ENCODE measurements at regions not wholly inside any gene's neighbourhood (a gene's known extent, or its start where the extent isn't known, plus 50 kb on each side); places are given as distances from the start of the nearest gene placed in this dataset.
"Not testable (repeated sequence)": the region's sequence is repeated elsewhere in the genome, so short reads cannot be mapped to it uniquely, and the experiment has no call there.

DNA sequence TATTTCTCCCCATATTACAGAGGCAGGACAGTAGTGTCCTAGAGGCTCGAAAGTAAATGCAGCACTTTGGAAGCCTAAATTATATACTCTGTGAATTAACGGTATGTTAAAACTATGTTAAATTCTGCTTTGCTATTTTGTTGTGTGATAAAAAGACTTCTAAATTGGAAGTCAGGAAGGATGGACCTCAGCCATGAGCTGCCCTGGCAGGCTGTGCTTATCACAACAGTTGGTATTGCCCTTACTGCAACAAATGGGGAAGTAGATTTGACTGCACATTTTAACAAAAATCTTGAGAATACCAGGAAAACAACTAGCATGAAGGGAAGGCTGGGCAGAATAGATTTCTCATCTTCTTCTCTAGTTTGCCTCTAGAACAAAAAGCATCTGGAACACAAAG is 706.6 kb downstream of the SI start:
- no peak for DNase-seq

GRCh38 chr3:164370970-164371369 is 707.3 kb downstream of the SI start:
- DNase-seq, result no peak

GRCh38 chr3:164365242-164365641 is 713.1 kb downstream of the SI start:
- no peak for DNase-seq

DNA sequence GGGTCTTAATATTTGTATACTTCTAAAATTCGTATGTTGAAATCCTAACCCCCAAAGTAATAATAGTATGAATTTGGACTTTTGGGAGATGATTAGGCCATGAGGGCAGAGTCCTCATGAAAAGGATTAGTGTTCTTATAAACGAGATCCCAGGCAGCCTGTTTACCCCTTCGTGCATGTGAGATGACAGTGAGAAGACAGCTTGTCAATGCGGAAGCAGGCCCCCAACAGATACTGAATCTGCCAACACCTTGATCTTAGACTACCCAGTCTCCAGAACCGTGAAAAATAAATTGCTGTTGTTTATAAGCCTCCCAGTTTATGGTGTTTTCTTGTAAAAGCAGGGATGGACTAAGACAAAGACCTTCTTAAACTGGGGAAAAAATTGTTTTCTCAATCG is 714.2 kb downstream of the SI start:
- no peak for DNase-seq

DNA sequence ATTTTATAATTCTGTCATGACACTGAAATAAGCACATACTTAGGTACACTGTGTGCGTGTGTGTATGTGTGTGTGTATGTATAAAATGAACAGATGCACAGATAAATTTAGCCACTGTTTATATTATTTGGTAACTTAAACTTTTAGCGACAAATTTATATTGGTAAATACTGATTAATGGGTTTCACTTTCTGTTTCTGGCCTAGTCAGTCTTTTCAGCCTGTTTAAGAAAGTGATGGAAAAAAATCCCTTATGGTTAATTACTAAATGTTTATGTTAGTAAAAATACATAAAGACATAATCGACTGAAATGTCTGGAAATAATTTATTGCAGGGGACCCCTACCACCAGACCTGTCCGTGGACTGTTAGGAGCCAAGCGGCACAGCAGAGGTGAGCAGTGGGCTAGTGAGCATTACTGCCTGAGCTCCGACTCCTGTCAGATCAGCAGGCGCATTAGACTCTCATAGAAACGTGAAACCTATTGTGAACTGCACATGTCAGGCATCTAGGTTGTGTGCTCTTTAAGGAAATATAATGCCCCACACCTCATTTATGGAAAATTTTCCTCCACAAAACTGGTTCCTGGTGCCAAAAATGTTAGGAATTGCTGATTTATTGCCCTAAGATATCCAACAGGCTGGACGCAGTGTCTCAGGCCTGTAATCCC is 717.4 kb downstream of the SI start:
- no peak for DNase-seq

- no peak for DNase-seq
Measured at GRCh38 chr3:164360078-164360578, 718.2 kb downstream of the SI start.

- DNase-seq, result no peak
Measured at GRCh38 chr3:164352991-164353390, 725.3 kb downstream of the SI start.

- peak; percentile 41 for DNase-seq
Measured at GRCh38 chr3:164351131-164351530, 727.2 kb downstream of the SI start.

- not testable (repeated sequence) for DNase-seq
Measured at GRCh38 chr3:164342206-164342605, 736.1 kb downstream of the SI start.

- no peak for DNase-seq
Measured at GRCh38 chr3:164341086-164341485, 737.2 kb downstream of the SI start.

- no peak for DNase-seq
Measured at GRCh38 chr3:164340273-164340672, 738.0 kb downstream of the SI start.

DNA sequence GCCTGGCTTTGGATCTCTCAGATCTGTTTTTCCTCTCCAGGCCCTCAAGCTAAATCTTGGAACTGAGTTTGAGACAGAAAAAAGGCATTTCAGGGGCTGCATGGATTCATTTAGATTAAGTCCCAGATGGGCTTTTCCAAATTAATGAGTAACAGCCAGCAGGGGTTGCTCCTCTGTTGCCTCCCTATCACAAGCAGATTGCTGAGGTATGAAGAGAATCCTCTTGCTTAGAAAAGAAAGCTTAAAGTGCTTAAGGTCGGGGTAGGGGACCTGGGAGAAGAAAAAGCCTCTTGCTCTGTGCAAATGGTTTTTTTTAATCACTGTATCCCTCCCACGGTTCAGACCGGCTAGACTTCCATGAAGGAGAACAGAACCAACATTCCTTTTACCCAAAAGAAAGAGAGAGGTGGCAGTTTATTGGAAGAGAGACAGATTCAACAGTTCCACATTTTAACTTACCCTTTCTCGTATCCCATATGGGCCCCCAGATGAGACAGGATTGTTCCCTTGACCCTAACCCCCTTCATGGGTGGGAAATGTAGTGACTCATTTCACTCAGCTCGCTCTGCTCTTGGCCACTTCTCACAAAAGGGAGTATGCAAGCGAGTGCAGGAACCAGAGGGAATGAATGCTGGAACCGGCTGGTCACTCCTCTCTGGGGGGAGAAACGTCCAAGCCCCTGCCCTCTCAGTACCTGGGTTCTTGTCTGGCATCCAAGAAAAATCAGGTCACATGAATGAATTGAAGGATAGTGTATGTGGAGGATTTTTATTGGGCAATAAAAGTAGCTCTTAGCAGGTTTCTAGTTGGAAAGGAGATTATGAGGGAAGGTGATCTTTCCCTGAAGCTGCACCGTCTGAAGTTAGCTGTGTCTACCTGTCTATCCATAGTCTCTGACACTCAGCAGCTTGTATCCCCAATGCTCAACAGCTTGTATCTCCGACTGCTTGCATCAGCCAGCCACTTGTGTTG is 745.2 kb downstream of the SI start:
- peak; percentile 62 for DNase-seq

GRCh38 chr3:164326714-164327113 is 751.6 kb downstream of the SI start:
- DNase-seq, result no peak

- DNase-seq, result no peak
Measured at GRCh38 chr3:164320962-164321361, 757.3 kb downstream of the SI start.

DNA sequence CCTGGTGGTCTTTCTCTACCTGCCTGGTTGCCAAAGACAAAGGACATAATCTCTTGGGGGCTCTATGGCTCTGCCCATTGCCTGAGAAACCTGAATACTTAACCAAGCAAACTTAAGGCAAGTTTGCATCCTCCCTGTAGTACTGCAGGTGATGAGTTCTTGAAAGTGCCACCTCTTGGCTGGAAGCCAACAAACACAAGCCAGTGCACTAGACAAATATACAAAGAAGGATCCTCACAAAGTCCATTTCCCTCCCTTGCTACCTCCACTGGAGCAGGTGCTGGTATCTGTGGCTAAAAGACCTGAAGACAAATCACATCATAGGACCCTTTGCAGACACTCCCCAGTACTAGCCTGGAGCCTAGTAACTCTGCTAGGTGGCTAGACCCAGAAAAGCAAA is 772.3 kb downstream of the SI start:
- DNase-seq, result no peak

GRCh38 chr3:164303894-164304293 is 774.4 kb downstream of the SI start:
- no peak for DNase-seq

GRCh38 chr3:164302622-164303021 is 775.7 kb downstream of the SI start:
- no peak for DNase-seq

DNA sequence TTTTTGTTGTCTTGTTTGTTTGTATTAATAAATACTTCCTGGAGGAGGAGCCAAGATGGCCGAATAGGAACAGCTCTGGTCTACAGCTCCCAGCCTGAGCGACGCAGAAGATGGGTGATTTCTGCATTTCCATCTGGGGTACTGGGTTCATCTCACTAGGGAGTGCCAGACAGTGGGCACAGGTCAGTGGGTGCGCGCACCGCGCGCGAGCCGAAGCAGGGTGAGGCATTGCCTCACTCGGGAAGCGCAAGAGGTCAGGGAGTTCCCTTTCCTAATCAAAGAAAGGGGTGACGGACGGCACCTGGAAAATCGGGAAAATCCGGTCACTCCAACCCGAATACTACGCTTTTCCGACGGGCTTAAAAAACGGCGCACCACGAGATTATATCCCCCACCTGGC is 786.8 kb downstream of the SI start:
- DNase-seq, result not testable (repeated sequence)

DNA sequence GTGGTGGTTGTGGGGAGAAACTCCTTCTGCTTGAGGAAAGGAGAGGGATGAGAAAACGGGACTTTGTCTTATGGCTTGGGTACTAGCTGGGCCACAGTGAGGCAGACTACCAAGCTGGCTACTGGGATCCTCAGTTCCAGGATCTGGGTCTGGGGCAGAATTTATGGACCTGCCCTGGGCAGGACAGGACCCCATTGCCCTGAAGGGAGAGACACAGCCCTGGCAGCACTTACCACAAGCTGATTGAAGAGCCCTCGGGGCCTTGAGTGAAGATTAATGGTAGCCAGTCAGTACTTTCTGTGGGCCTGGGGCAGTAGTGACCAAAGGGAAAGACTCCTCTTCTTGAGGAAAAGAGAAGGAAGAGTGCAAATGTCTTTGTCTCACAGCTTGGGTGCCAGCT is 799.7 kb downstream of the SI start:
- no peak for DNase-seq

- no peak for DNase-seq
Measured at GRCh38 chr3:164267053-164267452, 811.2 kb downstream of the SI start.

DNA sequence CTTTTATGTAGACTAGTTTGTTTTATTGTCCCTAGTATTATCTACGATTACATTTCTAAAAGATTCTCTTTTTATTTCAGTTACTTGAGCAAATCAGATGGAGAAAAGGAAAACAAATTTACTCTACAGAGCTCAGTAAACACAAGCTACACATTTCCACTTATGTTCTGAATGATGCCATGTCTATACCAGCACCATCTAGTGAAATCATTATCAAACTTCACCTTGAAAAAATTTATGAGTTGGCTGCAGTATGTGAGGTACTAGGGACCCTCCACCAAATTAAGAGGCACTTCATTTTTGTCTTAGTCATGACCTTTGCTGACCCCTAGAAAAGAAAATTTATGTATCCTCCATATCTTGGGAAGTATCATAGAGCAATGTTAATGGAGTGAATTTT is 827.4 kb downstream of the SI start:
- DNase-seq, result no peak

DNA sequence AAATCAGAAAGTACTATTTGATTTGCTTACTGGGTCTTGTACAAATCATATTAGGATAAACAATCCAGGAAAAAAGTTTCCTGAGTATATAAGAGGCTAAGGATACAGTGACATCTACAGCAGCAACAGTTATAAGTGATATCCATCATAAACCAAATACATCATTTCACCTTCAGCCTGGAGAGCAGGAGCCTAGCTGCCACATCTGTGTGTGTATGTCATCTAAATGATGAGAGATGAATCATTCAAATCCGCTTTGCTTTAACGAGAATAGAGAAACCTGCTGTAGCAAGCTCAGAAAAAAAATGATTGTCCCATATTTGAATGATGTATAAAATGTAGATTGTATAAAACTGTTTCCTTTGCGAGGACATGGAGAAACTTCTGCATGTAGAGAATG is 841.4 kb downstream of the SI start:
- DNase-seq, result no peak

DNA sequence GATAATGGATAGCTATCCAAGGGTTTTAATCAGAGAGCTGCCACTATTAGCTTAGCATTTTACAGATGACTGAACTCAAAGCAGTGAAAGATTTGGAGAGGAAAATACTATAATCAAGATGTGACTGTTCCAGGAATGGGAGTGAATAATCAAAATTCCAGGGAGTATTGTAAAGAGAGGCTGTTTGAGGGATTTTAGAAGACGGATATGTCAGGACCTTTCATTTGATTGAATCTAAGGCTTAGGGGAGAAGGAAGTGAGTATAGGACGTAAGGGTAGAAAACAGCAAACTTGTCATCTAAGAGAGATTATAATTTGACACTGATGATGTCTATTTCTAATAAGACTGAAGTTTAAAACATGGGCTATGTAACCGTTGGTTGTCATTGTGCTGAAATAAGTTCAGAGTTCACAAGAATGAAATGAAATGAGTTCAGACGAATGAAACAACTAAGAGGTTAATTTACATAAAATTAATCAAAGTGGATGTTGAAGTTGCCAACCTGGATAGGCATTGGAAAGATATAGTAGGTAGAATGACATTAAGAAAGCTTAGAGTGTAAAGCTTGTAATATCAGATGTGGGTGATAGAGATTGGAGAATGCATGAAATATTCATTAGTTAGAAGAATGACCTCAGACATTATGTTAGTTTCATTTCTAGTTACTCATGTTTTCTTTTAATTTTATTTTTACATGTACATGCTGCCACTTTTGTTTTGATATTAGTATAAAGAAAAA is 842.8 kb downstream of the SI start:
- DNase-seq, result no peak
